A673 (cell line): ENCODE measurements at regions not wholly inside any gene's neighbourhood (a gene's known extent, or its start where the extent isn't known, plus 50 kb on each side); places are given as distances from the start of the nearest gene placed in this dataset.

ENCODE experiments used
- CTCF ChIP-seq: fragments of 300-800, 200-600 bp; sonication (generic); conservative IDR thresholded peaks from 2 replicates; pipeline ENCODE4 v1.5.1; 2017; ENCODE audit warnings: low read depth, mild to moderate bottlenecking, antibody characterized with exemption, low read length, moderate library complexity, mixed read lengths
- EZH2 ChIP-seq: fragments of 200-600 bp; sonication (generic); IDR thresholded peaks from 2 replicates; pipeline ENCODE4 v1.6.1; 2017; ENCODE audit warnings: borderline replicate concordance, low read depth, mild to moderate bottlenecking, mixed read lengths, antibody characterized with exemption, low read length; ENCODE audit not compliant: poor library complexity, severe bottlenecking

- TF ChIP-seq CTCF (no peak), EZH2 (no peak)
Measured at GRCh38 chr17:36714789-36715188, 113.4 kb downstream of the MRM1 start.
